ENCODE measurements at regions not wholly inside any gene's neighbourhood (a gene's known extent, or its start where the extent isn't known, plus 50 kb on each side); places are given as distances from the start of the nearest gene placed in this dataset.

GRCh38 chr12:112559784-112560183, 141.0 kb downstream of the PTPN11 start:
- Histone ChIP-seq H2AK9ac (replicated peaks; ENCODE audit: low read depth, low read length, poor library complexity) (no peak overlapping the region), H3K4ac (ENCODE audit: low read depth, low read length) (no peak overlapping the region), H2AFZ (replicated peaks; ENCODE audit: low read length, poor library complexity) (peak overlapping the region; percentile 71), H3K27ac (ENCODE audit: insufficient read depth, low read length) (no peak overlapping the region), H2BK120ac (ENCODE audit: low read depth, low read length) (no peak overlapping the region), H2BK15ac (ENCODE audit: low read depth, low read length) (no peak overlapping the region), H3K23ac (ENCODE audit: low read depth, low read length) (no peak overlapping the region), H3K36me3 (ENCODE audit: control insufficient read depth, insufficient read depth, low read length) (no peaks in the 10 kb centered on the region), H3K9me1 (ENCODE audit: insufficient read depth, low read length) (no peaks in the 10 kb centered on the region), H2AK5ac (ENCODE audit: low read depth, low read length) (no peak overlapping the region), H4K20me1 (ENCODE audit: insufficient read depth, low read length) (no peaks in the 10 kb centered on the region), H3K9ac (ENCODE audit: low read depth, low read length) (no peak overlapping the region), H4K91ac (ENCODE audit: insufficient read depth, low read depth, low read length) (no peak overlapping the region), H3K56ac (ENCODE audit: extremely low read depth, insufficient read depth, low read length) (no peak overlapping the region), H4K8ac (ENCODE audit: low read depth in 2 of 2, low read length in 2 of 2) (no peak overlapping the region), H4K5ac (ENCODE audit: low read depth, low read length) (no peak overlapping the region; the same call in 1 of the 2 replicates), H3K9me3 (ENCODE audit: control insufficient read depth, insufficient read depth, low read length) (no peaks in the 10 kb centered on the region), H3K27me3 (ENCODE audit: control insufficient read depth, insufficient read depth, low read length) (no peaks in the 10 kb centered on the region), H3K4me1 (ENCODE audit: control insufficient read depth, insufficient read depth, low read length) (no peaks in the 10 kb centered on the region), H3K4me2 (ENCODE audit: low read depth, low read length) (peak overlapping the region; percentile 91), H3K4me3 (ENCODE audit: insufficient read depth, low read depth, low read length) (peak overlapping the region; percentile 51), H3K14ac (replicated peaks; ENCODE audit: low read depth, low read length) (no peak overlapping the region), H2BK20ac (ENCODE audit: low read depth, low read length) (no peak overlapping the region), H2BK5ac (ENCODE audit: low read depth, low read length, poor library complexity, severe bottlenecking) (no peak overlapping the region), H3K18ac (ENCODE audit: low read depth, low read length) (no peak overlapping the region), H3K79me1 (ENCODE audit: low read depth in 1 of 2, low read length in 2 of 2) (no peaks in the 10 kb centered on the region)
- dilution Hi-C loops (cut with HindIII; ENCODE audit: low sequenced_read_pairs, unreplicated experiment): no loop called here
- TF ChIP-seq RAD21 (IDR thresholded peaks at IDR 0.05; ENCODE audit: low read length) (no peak), CEBPB (IDR thresholded peaks at IDR 0.05; ENCODE audit: low read depth, low read length) (no peak), BHLHE40 (IDR thresholded peaks at IDR 0.05; ENCODE audit: low read depth, low read length) (no peak), FOS (IDR thresholded peaks at IDR 0.05; ENCODE audit: low read depth, low read length) (no peak), CHD1 (IDR thresholded peaks at IDR 0.05; ENCODE audit: low read depth, low read length) (no peak), NFE2L2 (IDR thresholded peaks at IDR 0.05; ENCODE audit: low read depth, low read length) (no peak), RFX5 (IDR thresholded peaks at IDR 0.05; ENCODE audit: low read depth, low read length) (no peak), MAZ (IDR thresholded peaks at IDR 0.05; ENCODE audit: borderline replicate concordance, low read depth, low read length) (no peak), RCOR1 (IDR thresholded peaks at IDR 0.05; ENCODE audit: insufficient replicate concordance, low read length) (no peak), MAFK (IDR thresholded peaks at IDR 0.05; ENCODE audit: low read depth, low read length) (no peak), USF2 (IDR thresholded peaks at IDR 0.05; ENCODE audit: low read depth, low read length) (no peak), MXI1 (IDR thresholded peaks at IDR 0.05; ENCODE audit: borderline replicate concordance, low read depth, low read length) (no peak), SMC3 (IDR thresholded peaks at IDR 0.05; ENCODE audit: low read depth, low read length) (no peak)
- in situ Hi-C loops (cut with MboI; ENCODE audit: low sequenced_read_pairs): no loop called here
- no TSS peak for BruUV-seq (replicated peaks)
- intact Hi-C loops (cut with micrococcal nuclease): no loop called here
- POLR2A ChIA-PET (ENCODE audit: unreplicated experiment): no interaction called here
- DNase-seq: peak; percentile 7
- WGBS, 2 experiments (ENCODE audit: extremely low coverage in 2 of 2, insufficient read length in 1 of 2): no CpG with 5 or more reads among the region's 2 CpGs
- ATAC-seq (ENCODE audit: low read depth): peak; percentile 87
- CTCF ChIA-PET: interaction anchor here (0.8 kb wide), 1 partner anchor 9 kb away, joined by 3 read pairs; no protein-coding TSS in a partner anchor
